GM23338 (cell line): ENCODE measurements at regions not wholly inside any gene's neighbourhood (a gene's known extent, or its start where the extent isn't known, plus 50 kb on each side); places are given as distances from the start of the nearest gene placed in this dataset.

Source experiments
- ATAC-seq: fragments of 200-7000 bp; cut with Tn5 transposase; 3 replicates; pipeline ENCODE4 v1.9.1; 2020
- DNase-seq: peaks from one replicate; pipeline ENCODE4 v3.0.0-alpha.2; 2015; ENCODE audit warnings: low spot score
- H2AFZ ChIP-seq: fragments of 200-600 bp; sonication (generic); 2 replicates; pipeline ENCODE4 v1.8.0; 2016; ENCODE audit warnings: antibody characterized with exemption, mild to moderate bottlenecking, moderate library complexity
- H3F3A ChIP-seq: fragments of 200-600 bp; sonication (generic); replicated peaks from 2 replicates; pipeline ENCODE4 v1.8.0; 2017; ENCODE audit warnings: antibody characterized with exemption, mixed run types, low read depth
- H3K27ac ChIP-seq: fragments of 200-600 bp; sonication (generic); 2 replicates; pipeline ENCODE4 v1.6.1; 2016; ENCODE audit warnings: low read depth
- H3K27me3 ChIP-seq: fragments of 200-600 bp; sonication (generic); 2 replicates; pipeline ENCODE4 v1.8.0; 2016; ENCODE audit warnings: mild to moderate bottlenecking, mixed run types, moderate library complexity; ENCODE audit not compliant: insufficient read depth
- H3K36me3 ChIP-seq: fragments of 200-600 bp; sonication (generic); 2 replicates; pipeline ENCODE4 v1.8.0; 2016; ENCODE audit warnings: mild to moderate bottlenecking; ENCODE audit not compliant: insufficient read depth
- H3K4me1 ChIP-seq: fragments of 200-600 bp; sonication (generic); 2 replicates; pipeline ENCODE4 v1.8.0; 2016; ENCODE audit warnings: mild to moderate bottlenecking, moderate library complexity; ENCODE audit not compliant: insufficient read depth
- H3K4me2 ChIP-seq: fragments of 200-600 bp; sonication (generic); 2 replicates; pipeline ENCODE4 v1.7.1; 2017; ENCODE audit warnings: mixed run types
- H3K4me3 ChIP-seq: fragments of 200-600 bp; sonication (generic); 2 replicates; pipeline ENCODE4 v1.6.1; 2016; ENCODE audit warnings: mixed run types
- H3K79me2 ChIP-seq: fragments of 200-600 bp; sonication (generic); replicated peaks from 2 replicates; pipeline ENCODE4 v1.8.0; 2017; ENCODE audit warnings: mild to moderate bottlenecking; ENCODE audit not compliant: insufficient read depth
- H3K9me2 ChIP-seq: fragments of 200-600 bp; sonication (generic); 2 replicates; pipeline ENCODE4 v1.8.0; 2017; ENCODE audit not compliant: insufficient read depth
- H4K20me1 ChIP-seq: fragments of 200-600 bp; sonication (generic); replicated peaks from 2 replicates; pipeline ENCODE4 v1.8.0; 2017; ENCODE audit warnings: mild to moderate bottlenecking; ENCODE audit not compliant: insufficient read depth
- H3K27ac Mint-ChIP-seq: 2 replicates; pipeline ENCODE4 v1.8.0; 2020; ENCODE audit warnings: inconsistent platforms, mild to moderate bottlenecking, moderate library complexity, mixed read lengths
- H3K27me3 Mint-ChIP-seq: 3 replicates; pipeline ENCODE4 v1.8.0; 2022; ENCODE audit warnings: low read depth, mild to moderate bottlenecking, moderate library complexity, mixed read lengths, inconsistent platforms; ENCODE audit not compliant: insufficient read depth, poor library complexity
- H3K36me3 Mint-ChIP-seq: 3 replicates; pipeline ENCODE4 v1.8.0; 2021; ENCODE audit warnings: low read depth, mild to moderate bottlenecking, inconsistent platforms, moderate library complexity, mixed read lengths
- H3K4me1 Mint-ChIP-seq: 3 replicates; pipeline ENCODE4 v1.8.0; 2020; ENCODE audit warnings: mild to moderate bottlenecking, inconsistent platforms, mixed read lengths
- H3K4me3 Mint-ChIP-seq: 3 replicates; pipeline ENCODE4 v1.8.0; 2021; ENCODE audit warnings: moderate library complexity, mild to moderate bottlenecking, inconsistent platforms, mixed read lengths
- H3K9me3 Mint-ChIP-seq: 3 replicates; pipeline ENCODE4 v1.8.0; 2020; ENCODE audit warnings: moderate library complexity, mild to moderate bottlenecking, inconsistent platforms, mixed read lengths
- CTCF ChIP-seq, 2 experiments: fragments of 200-600 bp in 1 of 2; sonication (generic) in 1 of 2; conservative IDR thresholded peaks; 2 replicates each; pipeline versions ENCODE4 v1.5.1 to v1.6.1; 2016 to 2017; ENCODE audit warnings: antibody characterized with exemption in 2 of 2, low read depth in 2 of 2, mild to moderate bottlenecking in 2 of 2, moderate library complexity in 1 of 2
- ETS1 ChIP-seq: IDR thresholded peaks from 2 replicates; pipeline ENCODE4 v1.6.1; 2016; ENCODE audit warnings: antibody characterized with exemption
- EZH2 ChIP-seq: fragments of 200-600 bp; sonication (generic); IDR thresholded peaks from one replicate; pipeline ENCODE4 v1.8.0; 2017; ENCODE audit warnings: antibody characterized with exemption, mild to moderate bottlenecking, low read depth; ENCODE audit not compliant: unreplicated experiment
- EZH2phosphoT487 ChIP-seq: fragments of 200-600 bp; sonication (generic); IDR thresholded peaks from one replicate; pipeline ENCODE4 v1.8.1; 2018; ENCODE audit warnings: antibody characterized with exemption; ENCODE audit not compliant: unreplicated experiment
- NANOG ChIP-seq: IDR thresholded peaks from 2 replicates; pipeline ENCODE4 v1.6.1; 2016; ENCODE audit warnings: antibody characterized with exemption, borderline replicate concordance
- POLR2AphosphoS5 ChIP-seq: IDR thresholded peaks from 2 replicates; pipeline ENCODE4 v1.6.1; 2016; ENCODE audit warnings: antibody characterized with exemption, low read depth
- REST ChIP-seq: IDR thresholded peaks from one replicate; pipeline ENCODE4 v1.6.1; 2018; ENCODE audit warnings: antibody characterized with exemption; ENCODE audit not compliant: unreplicated experiment
- STAT1 ChIP-seq: IDR thresholded peaks from one replicate; pipeline ENCODE4 v1.6.1; 2016; ENCODE audit warnings: antibody characterized with exemption; ENCODE audit not compliant: unreplicated experiment
- ZNF114 ChIP-seq: fragments of 250-450 bp; sonication (Bioruptor Pico); IDR thresholded peaks from 2 replicates; pipeline ENCODE4 v1.5.0; 2020; ENCODE audit warnings: mild to moderate bottlenecking, moderate library complexity
- ZNF331 ChIP-seq: fragments of 250-450 bp; sonication (Bioruptor Pico); IDR thresholded peaks from 2 replicates; pipeline ENCODE4 v1.5.0; 2020; ENCODE audit warnings: low read depth, mild to moderate bottlenecking, moderate library complexity

DNA sequence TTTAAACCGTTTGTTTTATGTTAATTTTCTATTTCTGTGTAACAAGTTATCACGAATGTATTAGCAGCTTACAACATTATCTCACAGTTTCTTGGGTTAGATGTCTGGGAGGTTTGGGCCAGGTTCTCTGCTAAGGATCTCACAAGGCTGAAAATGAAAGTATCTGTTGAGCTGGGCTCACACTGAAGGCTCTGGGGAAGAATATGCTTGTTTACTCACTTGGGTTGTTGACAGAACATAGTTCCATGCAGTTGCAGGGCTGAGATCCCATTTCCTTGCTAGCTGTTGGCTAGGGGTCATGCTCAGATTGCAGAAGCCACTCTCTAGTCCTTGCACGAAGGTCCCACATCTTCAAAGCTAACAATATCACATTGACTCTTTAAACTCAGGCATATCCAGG, 266.6 kb upstream of the GNAI1 start (continued):
- TF ChIP-seq CTCF (conservative IDR thresholded peaks at IDR 0.05; ENCODE audit: low read depth in 2 of 2), result no peak
- no peak for TF ChIP-seq EZH2
- TF ChIP-seq NANOG, result no peak
- TF ChIP-seq REST, result no peak
- TF ChIP-seq EZH2phosphoT487, result no peak
- TF ChIP-seq ETS1, result no peak
- no peak for TF ChIP-seq ZNF331 (CRISPR knock-in tag)
- no peak for TF ChIP-seq ZNF114
- no peak for TF ChIP-seq POLR2AphosphoS5

DNA sequence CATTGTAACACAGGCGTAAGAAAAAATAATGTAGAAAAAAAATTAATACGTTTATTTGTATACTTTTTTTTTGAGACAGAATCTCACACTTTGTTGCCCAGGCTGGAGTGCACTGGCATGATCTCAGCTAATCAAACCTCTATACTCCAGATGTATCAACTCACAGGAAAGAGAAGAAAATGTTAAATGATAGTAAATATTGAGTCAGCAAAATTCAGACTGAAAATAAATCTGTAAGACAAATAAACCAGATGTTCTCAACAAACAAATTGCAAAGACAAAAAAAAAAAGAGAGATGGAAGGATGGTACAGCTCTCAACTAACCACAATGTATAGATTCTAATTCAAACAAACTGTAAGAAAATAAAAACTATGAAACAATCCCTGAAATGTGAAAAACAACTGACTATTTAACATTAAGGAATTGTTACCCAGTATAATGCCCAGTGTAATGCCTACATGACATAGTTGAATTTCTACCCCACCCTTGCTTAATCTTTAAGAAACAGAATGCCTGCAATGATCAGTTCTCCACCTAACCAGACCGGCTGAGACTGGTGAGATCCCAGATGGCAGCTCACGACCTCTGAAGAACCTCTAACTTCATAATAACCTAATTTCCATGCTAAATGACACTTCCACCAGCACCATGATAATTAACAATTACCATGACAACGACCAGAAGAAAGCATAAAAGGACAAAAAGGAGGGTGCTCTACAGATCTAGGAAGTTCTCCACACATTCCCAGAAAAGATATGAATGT, 272.0 kb upstream of the GNAI1 start:
- 0 out of 3 replicates have a peak, but pooled peaks cover 5% of the 10 kb centered on the region for H3K9me3 Mint-ChIP-seq
- no peak overlapping the region for H3K4me3 Mint-ChIP-seq

More for the DNA sequence above, 272.0 kb upstream of the GNAI1 start:
- Histone ChIP-seq H3K4me2 (no peak overlapping the region), H3K9me2 (no peaks in the 10 kb centered on the region), H3K4me1 (no peaks in the 10 kb centered on the region), H3K36me3 (no peaks in the 10 kb centered on the region), H2AFZ (no peak overlapping the region), H3K27me3 (no peaks in the 10 kb centered on the region), H3K27ac (no peak overlapping the region), H3F3A (no peaks in the 10 kb centered on the region), H3K79me2 (no peaks in the 10 kb centered on the region), H4K20me1 (no peaks in the 10 kb centered on the region), H3K4me3 (no peak overlapping the region)
- peak overlapping the region; percentile 48; the same call in 1 of the 2 replicates for H3K27ac Mint-ChIP-seq
- H3K4me1 Mint-ChIP-seq, result peaks cover 3% of the 10 kb centered on the region; the same call in 2 of the 3 replicates
- DNase-seq (no peak), ATAC-seq (no peak)
- H3K36me3 Mint-ChIP-seq, result no peaks in the 10 kb centered on the region
- no peaks in the 10 kb centered on the region for H3K27me3 Mint-ChIP-seq
- TF ChIP-seq EZH2phosphoT487, result no peak
- no peak for TF ChIP-seq STAT1
- TF ChIP-seq ZNF331 (CRISPR knock-in tag), result no peak
- TF ChIP-seq REST, result no peak
